K562 (cell line): ENCODE measurements at regions not wholly inside any gene's neighbourhood (a gene's known extent, or its start where the extent isn't known, plus 50 kb on each side); places are given as distances from the start of the nearest gene placed in this dataset.

Source experiments
- FOSL1 ChIP-seq: fragments of 200-800 bp; sonication (Bioruptor generic); conservative IDR thresholded peaks from 2 replicates; pipeline ENCODE4 v1.6.1; 2016; ENCODE audit warnings: missing genetic modification characterization, missing compliant biosample characterization
- TF ChIP-seq, protein P1 (sequence below), 2 experiments: fragments of 450-650 bp; formaldehyde crosslinking in 1 of 2; IDR thresholded peaks; 2 replicates each; pipeline versions ENCODE4 v1.4.0 to v1.6.1; 2014 to 2020; ENCODE audit warnings: mild to moderate bottlenecking in 2 of 2, borderline replicate concordance in 1 of 2, low read depth in 1 of 2

DNA sequence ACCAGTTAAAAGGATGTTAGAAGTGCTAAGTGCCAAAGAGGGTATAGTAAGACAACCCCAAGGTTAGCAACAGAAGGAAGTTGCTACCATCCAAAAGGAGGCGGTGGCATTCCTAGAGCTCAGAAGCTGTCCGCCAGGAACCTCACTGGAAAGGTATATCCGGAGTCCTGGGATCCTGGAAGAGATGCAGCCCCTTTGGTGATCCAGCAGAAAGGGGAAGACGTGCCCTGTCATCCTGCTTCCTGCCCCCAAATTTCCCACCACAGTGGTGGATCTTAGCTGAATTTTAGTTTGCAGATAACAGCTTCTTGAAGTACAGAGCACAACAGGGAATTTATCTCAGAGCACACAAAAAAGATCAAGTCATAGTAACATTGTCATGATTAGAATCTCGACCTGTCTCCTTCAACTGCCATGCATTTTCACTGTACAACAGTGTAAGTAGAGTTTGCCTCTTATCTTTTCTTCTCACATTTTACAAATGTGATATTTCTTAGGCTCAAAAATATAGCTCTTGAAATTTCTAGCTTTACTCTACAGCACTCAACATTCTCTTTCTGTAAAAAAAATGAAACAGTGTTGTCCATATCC, 526.3 kb downstream of the SOX5 start (continued):
- TF ChIP-seq, protein P1, sequence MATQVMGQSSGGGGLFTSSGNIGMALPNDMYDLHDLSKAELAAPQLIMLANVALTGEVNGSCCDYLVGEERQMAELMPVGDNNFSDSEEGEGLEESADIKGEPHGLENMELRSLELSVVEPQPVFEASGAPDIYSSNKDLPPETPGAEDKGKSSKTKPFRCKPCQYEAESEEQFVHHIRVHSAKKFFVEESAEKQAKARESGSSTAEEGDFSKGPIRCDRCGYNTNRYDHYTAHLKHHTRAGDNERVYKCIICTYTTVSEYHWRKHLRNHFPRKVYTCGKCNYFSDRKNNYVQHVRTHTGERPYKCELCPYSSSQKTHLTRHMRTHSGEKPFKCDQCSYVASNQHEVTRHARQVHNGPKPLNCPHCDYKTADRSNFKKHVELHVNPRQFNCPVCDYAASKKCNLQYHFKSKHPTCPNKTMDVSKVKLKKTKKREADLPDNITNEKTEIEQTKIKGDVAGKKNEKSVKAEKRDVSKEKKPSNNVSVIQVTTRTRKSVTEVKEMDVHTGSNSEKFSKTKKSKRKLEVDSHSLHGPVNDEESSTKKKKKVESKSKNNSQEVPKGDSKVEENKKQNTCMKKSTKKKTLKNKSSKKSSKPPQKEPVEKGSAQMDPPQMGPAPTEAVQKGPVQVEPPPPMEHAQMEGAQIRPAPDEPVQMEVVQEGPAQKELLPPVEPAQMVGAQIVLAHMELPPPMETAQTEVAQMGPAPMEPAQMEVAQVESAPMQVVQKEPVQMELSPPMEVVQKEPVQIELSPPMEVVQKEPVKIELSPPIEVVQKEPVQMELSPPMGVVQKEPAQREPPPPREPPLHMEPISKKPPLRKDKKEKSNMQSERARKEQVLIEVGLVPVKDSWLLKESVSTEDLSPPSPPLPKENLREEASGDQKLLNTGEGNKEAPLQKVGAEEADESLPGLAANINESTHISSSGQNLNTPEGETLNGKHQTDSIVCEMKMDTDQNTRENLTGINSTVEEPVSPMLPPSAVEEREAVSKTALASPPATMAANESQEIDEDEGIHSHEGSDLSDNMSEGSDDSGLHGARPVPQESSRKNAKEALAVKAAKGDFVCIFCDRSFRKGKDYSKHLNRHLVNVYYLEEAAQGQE (IDR thresholded peaks at IDR 0.05; ENCODE audit: borderline replicate concordance), result no peak
- TF ChIP-seq, protein P1 (CRISPR knock-in tag; IDR thresholded peaks at IDR 0.05; ENCODE audit: low read depth), result no peak
- no peak for TF ChIP-seq FOSL1
